Liver (tissue), 8 donors: ENCODE measurements at regions not wholly inside any gene's neighbourhood (a gene's known extent, or its start where the extent isn't known, plus 50 kb on each side); places are given as distances from the start of the nearest gene placed in this dataset.

Source experiments
- DNase-seq: peaks from one replicate; pipeline ENCODE4 v3.0.0-alpha.2; 2017; ENCODE audit warnings: low spot score
- H3K27ac ChIP-seq, 2 donors: one replicate each; pipeline ENCODE4 v1.7.0; 2013; ENCODE audit warnings: inconsistent platforms in 2 of 2, low read length in 2 of 2, control low read depth in 1 of 2, low read depth in 1 of 2, mild to moderate bottlenecking in 1 of 2
- H3K27me3 ChIP-seq, 4 donors: one replicate each; pipeline versions ENCODE4 v1.6.1 to v1.7.0; 2013; ENCODE audit warnings: low read length in 3 of 4, inconsistent platforms in 1 of 4, mild to moderate bottlenecking in 1 of 4, moderate library complexity in 1 of 4; ENCODE audit not compliant: control insufficient read depth in 4 of 4, insufficient read depth in 4 of 4
- H3K36me3 ChIP-seq, 4 donors: one replicate each; pipeline versions ENCODE4 v1.6.1 to v1.7.0; 2013; ENCODE audit warnings: low read length in 3 of 4, mild to moderate bottlenecking in 3 of 4, low read depth in 1 of 4, moderate library complexity in 1 of 4; ENCODE audit not compliant: control insufficient read depth in 4 of 4, insufficient read depth in 3 of 4
- H3K4me1 ChIP-seq, 4 donors: one replicate each; pipeline versions ENCODE4 v1.6.1 to v1.7.0; 2013; ENCODE audit warnings: low read length in 3 of 4, mild to moderate bottlenecking in 3 of 4, moderate library complexity in 1 of 4; ENCODE audit not compliant: control insufficient read depth in 4 of 4, insufficient read depth in 4 of 4
- H3K4me3 ChIP-seq, 3 donors: one replicate each; pipeline versions ENCODE4 v1.6.1 to v1.7.0; 2013; ENCODE audit warnings: low read length in 3 of 3, control low read depth in 1 of 3, low read depth in 1 of 3, mild to moderate bottlenecking in 1 of 3
- H3K9ac ChIP-seq, 2 donors: one replicate each; pipeline ENCODE4 v1.7.0; 2013; ENCODE audit warnings: low read length in 2 of 2, mild to moderate bottlenecking in 2 of 2, moderate library complexity in 2 of 2, control low read depth in 1 of 2, low read depth in 1 of 2
- H3K9me3 ChIP-seq, 4 donors: one replicate each; pipeline versions ENCODE4 v1.6.1 to v1.7.0; 2013; ENCODE audit warnings: low read length in 3 of 4; ENCODE audit not compliant: control insufficient read depth in 4 of 4
- CTCF ChIP-seq: fragments of 150-350 bp; IDR thresholded peaks from 2 replicates; pipeline ENCODE4 v1.5.1; 2017; ENCODE audit warnings: improper control_type of control experiment, low read depth, low read length; ENCODE audit not compliant: missing input control
- EGR1 ChIP-seq, 2 donors: IDR thresholded peaks; 2 replicates each; pipeline ENCODE4 v1.6.1; 2016 to 2018; ENCODE audit warnings: antibody characterized with exemption in 2 of 2, low read depth in 2 of 2
- FOXA1 ChIP-seq: IDR thresholded peaks from 2 replicates; pipeline ENCODE4 v1.6.1; 2016; ENCODE audit warnings: antibody characterized with exemption
- FOXA2 ChIP-seq: IDR thresholded peaks from 2 replicates; pipeline ENCODE4 v1.6.1; 2016; ENCODE audit warnings: antibody characterized with exemption
- GABPA ChIP-seq, 2 donors: IDR thresholded peaks in 1 of 2; conservative IDR thresholded peaks in 1 of 2; 2 replicates each; pipeline ENCODE4 v1.6.1; 2016; ENCODE audit warnings: antibody characterized with exemption in 2 of 2, mild to moderate bottlenecking in 1 of 2, moderate library complexity in 1 of 2
- HNF4G ChIP-seq: IDR thresholded peaks from 2 replicates; pipeline ENCODE4 v1.6.1; 2016; ENCODE audit warnings: antibody characterized with exemption
- JUND ChIP-seq, 2 donors: IDR thresholded peaks; 2 replicates each; pipeline ENCODE4 v1.6.1; 2016; ENCODE audit warnings: antibody characterized with exemption in 2 of 2
- NR2F2 ChIP-seq: IDR thresholded peaks from 2 replicates; pipeline ENCODE4 v1.6.1; 2016; ENCODE audit warnings: antibody characterized with exemption
- RAD21 ChIP-seq, 2 donors: IDR thresholded peaks; 2 replicates each; pipeline ENCODE4 v1.6.1; 2016; ENCODE audit warnings: antibody characterized with exemption in 2 of 2, mild to moderate bottlenecking in 2 of 2
- REST ChIP-seq: IDR thresholded peaks from 2 replicates; pipeline ENCODE4 v1.6.1; 2016; ENCODE audit warnings: antibody characterized with exemption, mild to moderate bottlenecking
- RXRA ChIP-seq, 2 donors: IDR thresholded peaks; 2 replicates each; pipeline ENCODE4 v1.6.1; 2017 to 2018; ENCODE audit warnings: antibody characterized with exemption in 2 of 2, mild to moderate bottlenecking in 1 of 2
- SP1 ChIP-seq: IDR thresholded peaks from 2 replicates; pipeline ENCODE4 v1.6.1; 2018; ENCODE audit warnings: antibody characterized with exemption, mild to moderate bottlenecking
- TAF1 ChIP-seq: conservative IDR thresholded peaks from 2 replicates; pipeline ENCODE4 v1.6.1; 2016; ENCODE audit warnings: antibody characterized with exemption, mild to moderate bottlenecking
- YY1 ChIP-seq: IDR thresholded peaks from 2 replicates; pipeline ENCODE4 v1.6.1; 2016; ENCODE audit warnings: antibody characterized with exemption, mild to moderate bottlenecking
- WGBS: extraction: QIAGEN DNeasy Blood & Tissue Kit; methylation state at CpG from one replicate; pipeline ENCODE4 v1.1.7; 2013; 5-methylcytosine and 5-hydroxymethylcytosine counted together
- TF ChIP-seq, protein P1 (sequence below): IDR thresholded peaks from 2 replicates; pipeline ENCODE4 v1.6.1; 2016; ENCODE audit warnings: antibody characterized with exemption
- TF ChIP-seq, protein P2 (sequence below): IDR thresholded peaks from 2 replicates; pipeline ENCODE4 v1.6.1; 2016; ENCODE audit warnings: antibody characterized with exemption
- donor health status: healthy.
- donor health status: healthy.
- donor health status: healthy.
- donor health status: healthy.
- donor health status: healthy.

GRCh38 chr13:85638815-85639393, 160.3 kb downstream of the SLITRK6 start (continued):
- TF ChIP-seq EGR1 (IDR thresholded peaks at IDR 0.05; ENCODE audit: low read depth in 2 of 2) (no peak), SP1 (no peak), GABPA (IDR thresholded peaks at IDR 0.05 in 1 of 2, conservative IDR thresholded peaks at IDR 0.05 in 1 of 2) (no peak), TAF1 (no peak), FOXA2 (no peak)
- TF ChIP-seq, protein P1, sequence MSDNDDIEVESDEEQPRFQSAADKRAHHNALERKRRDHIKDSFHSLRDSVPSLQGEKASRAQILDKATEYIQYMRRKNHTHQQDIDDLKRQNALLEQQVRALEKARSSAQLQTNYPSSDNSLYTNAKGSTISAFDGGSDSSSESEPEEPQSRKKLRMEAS = no peak

DNA sequence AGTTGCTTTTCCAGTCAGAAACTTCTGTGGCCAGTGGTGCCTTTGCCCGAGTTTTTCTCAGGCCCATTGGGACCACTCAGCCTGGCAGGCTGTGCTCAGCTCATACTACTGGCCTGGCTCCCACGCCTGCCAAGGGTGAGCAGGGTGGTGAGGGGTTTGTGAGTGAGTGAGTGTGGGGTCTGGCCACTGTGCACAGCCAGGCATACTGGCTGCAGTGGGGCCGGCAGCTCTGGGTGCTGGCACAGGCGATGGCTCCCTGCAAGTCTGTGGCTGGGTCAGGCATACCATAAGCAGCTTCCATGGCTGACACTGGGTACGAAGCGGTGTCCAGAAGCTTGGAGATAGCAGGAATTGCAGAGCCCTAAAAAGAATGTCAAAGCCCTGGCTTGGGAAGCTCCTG, 161.0 kb downstream of the SLITRK6 start:
- Histone ChIP-seq H3K36me3 (no peaks in the 10 kb centered on the region), H3K27ac (no peak overlapping the region), H3K4me1 (no peaks in the 10 kb centered on the region), H3K4me3 (no peak overlapping the region), H3K9me3 (peaks cover 0 to 5% (median 0%) of the 10 kb centered on the region in 4 donors), H3K9ac (no peak overlapping the region), H3K27me3 (no peaks in the 10 kb centered on the region)
- WGBS = 84% methylated on average over 6 of the region's 6 CpGs
- no peak for TF ChIP-seq RAD21 (IDR thresholded peaks at IDR 0.05)
- TF ChIP-seq HNF4G = no peak
- TF ChIP-seq EGR1 (IDR thresholded peaks at IDR 0.05; ENCODE audit: low read depth in 2 of 2) = no peak
- TF ChIP-seq RXRA (IDR thresholded peaks at IDR 0.05) = no peak
- no peak for TF ChIP-seq REST
- no peak for TF ChIP-seq NR2F2
- TF ChIP-seq YY1 = no peak
- no peak for TF ChIP-seq TAF1
- no peak for TF ChIP-seq JUND (IDR thresholded peaks at IDR 0.05)
- TF ChIP-seq GABPA (IDR thresholded peaks at IDR 0.05 in 1 of 2, conservative IDR thresholded peaks at IDR 0.05 in 1 of 2) = no peak
- TF ChIP-seq, protein P2, sequence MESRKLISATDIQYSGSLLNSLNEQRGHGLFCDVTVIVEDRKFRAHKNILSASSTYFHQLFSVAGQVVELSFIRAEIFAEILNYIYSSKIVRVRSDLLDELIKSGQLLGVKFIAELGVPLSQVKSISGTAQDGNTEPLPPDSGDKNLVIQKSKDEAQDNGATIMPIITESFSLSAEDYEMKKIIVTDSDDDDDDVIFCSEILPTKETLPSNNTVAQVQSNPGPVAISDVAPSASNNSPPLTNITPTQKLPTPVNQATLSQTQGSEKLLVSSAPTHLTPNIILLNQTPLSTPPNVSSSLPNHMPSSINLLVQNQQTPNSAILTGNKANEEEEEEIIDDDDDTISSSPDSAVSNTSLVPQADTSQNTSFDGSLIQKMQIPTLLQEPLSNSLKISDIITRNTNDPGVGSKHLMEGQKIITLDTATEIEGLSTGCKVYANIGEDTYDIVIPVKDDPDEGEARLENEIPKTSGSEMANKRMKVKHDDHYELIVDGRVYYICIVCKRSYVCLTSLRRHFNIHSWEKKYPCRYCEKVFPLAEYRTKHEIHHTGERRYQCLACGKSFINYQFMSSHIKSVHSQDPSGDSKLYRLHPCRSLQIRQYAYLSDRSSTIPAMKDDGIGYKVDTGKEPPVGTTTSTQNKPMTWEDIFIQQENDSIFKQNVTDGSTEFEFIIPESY = no peak
- no peak for TF ChIP-seq FOXA1
- TF ChIP-seq CTCF = no peak
- TF ChIP-seq, protein P1 = no peak
- DNase-seq = no peak
